Osteoblast (primary cell): ENCODE measurements at regions not wholly inside any gene's neighbourhood (a gene's known extent, or its start where the extent isn't known, plus 50 kb on each side); places are given as distances from the start of the nearest gene placed in this dataset.

Experiments used
- DNase-seq: peaks from one replicate; pipeline ENCODE4 v3.0.0; 2011; ENCODE audit warnings: low spot score, mixed read lengths; ENCODE audit not compliant: insufficient read length; ENCODE audit errors: missing footprints
- H2AFZ ChIP-seq: 2 replicates; pipeline ENCODE4 v1.6.0; 2011; ENCODE audit warnings: mild to moderate bottlenecking, low read length
- H3K27ac ChIP-seq: 2 replicates; pipeline ENCODE4 v1.5.1; 2011; ENCODE audit warnings: mild to moderate bottlenecking, low read depth, low read length, moderate library complexity
- H3K27me3 ChIP-seq: 2 replicates; pipeline ENCODE4 v1.6.0; 2012; ENCODE audit warnings: mild to moderate bottlenecking, control low read depth, inconsistent platforms, low read length, moderate library complexity; ENCODE audit not compliant: insufficient read depth
- H3K36me3 ChIP-seq: 2 replicates; pipeline ENCODE4 v1.5.1; 2011; ENCODE audit warnings: mild to moderate bottlenecking, low read length, control low read depth, moderate library complexity; ENCODE audit not compliant: insufficient read depth
- H3K4me1 ChIP-seq: 2 replicates; pipeline ENCODE4 v1.5.1; 2011; ENCODE audit warnings: mild to moderate bottlenecking, low read length, control low read depth, moderate library complexity; ENCODE audit not compliant: insufficient read depth
- H3K4me2 ChIP-seq: 2 replicates; pipeline ENCODE4 v1.6.0; 2011; ENCODE audit warnings: mild to moderate bottlenecking, low read length; ENCODE audit not compliant: insufficient read depth
- H3K4me3 ChIP-seq: fragments of 200-600 bp; sonication (generic); 3 replicates; pipeline ENCODE4 v1.5.1; 2012; ENCODE audit warnings: mild to moderate bottlenecking, low read length, inconsistent platforms; ENCODE audit not compliant: insufficient read depth
- H3K79me2 ChIP-seq: 2 replicates; pipeline ENCODE4 v1.6.0; 2012; ENCODE audit warnings: mild to moderate bottlenecking, low read length, control low read depth, inconsistent platforms; ENCODE audit not compliant: insufficient read depth
- H3K9me3 ChIP-seq: 2 replicates; pipeline ENCODE4 v1.5.1; 2011; ENCODE audit warnings: low read depth, low read length, control low read depth
- H4K20me1 ChIP-seq: 2 replicates; pipeline ENCODE4 v1.6.0; 2012; ENCODE audit warnings: mild to moderate bottlenecking, low read length, control low read depth; ENCODE audit not compliant: insufficient read depth
- CTCF ChIP-seq: IDR thresholded peaks from 2 replicates; pipeline ENCODE4 v1.5.1; 2011; ENCODE audit warnings: mild to moderate bottlenecking, low read depth, low read length, moderate library complexity; ENCODE audit errors: extremely low read depth

GRCh38 chr3:166029507-166029906, 192.3 kb upstream of the BCHE start:
- Histone ChIP-seq H3K36me3 (no peaks in the 10 kb centered on the region), H3K4me3 (no peak overlapping the region), H3K4me1 (no peaks in the 10 kb centered on the region), H3K79me2 (no peaks in the 10 kb centered on the region), H4K20me1 (no peaks in the 10 kb centered on the region), H3K9me3 (peaks cover 2% of the 10 kb centered on the region), H3K4me2 (no peak overlapping the region), H3K27ac (no peak overlapping the region), H3K27me3 (no peaks in the 10 kb centered on the region), H2AFZ (no peak overlapping the region)
- DNase-seq, result no peak
- no peak for TF ChIP-seq CTCF

- Histone ChIP-seq H3K27ac (no peak overlapping the region), H2AFZ (no peak overlapping the region), H3K36me3 (no peaks in the 10 kb centered on the region), H4K20me1 (no peaks in the 10 kb centered on the region), H3K79me2 (no peaks in the 10 kb centered on the region), H3K4me1 (no peaks in the 10 kb centered on the region), H3K4me2 (no peak overlapping the region), H3K27me3 (no peaks in the 10 kb centered on the region), H3K9me3 (no peaks in the 10 kb centered on the region), H3K4me3 (no peak overlapping the region)
- no peak for TF ChIP-seq CTCF
- DNase-seq, result no peak
Measured at GRCh38 chr3:166013073-166013679, 176.0 kb upstream of the BCHE start.

GRCh38 chr3:166011771-166012170, 174.5 kb upstream of the BCHE start:
- no peak for DNase-seq
- Histone ChIP-seq H3K27me3 (no peaks in the 10 kb centered on the region), H3K79me2 (no peaks in the 10 kb centered on the region), H3K36me3 (no peaks in the 10 kb centered on the region), H4K20me1 (no peaks in the 10 kb centered on the region), H3K9me3 (no peaks in the 10 kb centered on the region), H3K27ac (no peak overlapping the region), H3K4me2 (no peak overlapping the region), H2AFZ (no peak overlapping the region), H3K4me1 (no peaks in the 10 kb centered on the region), H3K4me3 (no peak overlapping the region)
- no peak for TF ChIP-seq CTCF

GRCh38 chr3:166005126-166005525, 167.9 kb upstream of the BCHE start:
- no peak overlapping the region for H2AFZ ChIP-seq
- no peaks in the 10 kb centered on the region for H3K27me3 ChIP-seq
- no peak for TF ChIP-seq CTCF
- no peak overlapping the region for H3K4me3 ChIP-seq
- H3K36me3 ChIP-seq, result no peaks in the 10 kb centered on the region
- no peak overlapping the region for H3K4me2 ChIP-seq
- peaks cover 3% of the 10 kb centered on the region for H3K9me3 ChIP-seq
- no peaks in the 10 kb centered on the region for H3K79me2 ChIP-seq
- DNase-seq, result no peak
- no peaks in the 10 kb centered on the region for H4K20me1 ChIP-seq
- H3K4me1 ChIP-seq, result no peaks in the 10 kb centered on the region
- H3K27ac ChIP-seq, result no peak overlapping the region
